ENCODE measurements at regions not wholly inside any gene's neighbourhood (a gene's known extent, or its start where the extent isn't known, plus 50 kb on each side); places are given as distances from the start of the nearest gene placed in this dataset.
A peak's percentile ranks its signal among the peaks of the same experiment; 100 is the strongest.

DNA sequence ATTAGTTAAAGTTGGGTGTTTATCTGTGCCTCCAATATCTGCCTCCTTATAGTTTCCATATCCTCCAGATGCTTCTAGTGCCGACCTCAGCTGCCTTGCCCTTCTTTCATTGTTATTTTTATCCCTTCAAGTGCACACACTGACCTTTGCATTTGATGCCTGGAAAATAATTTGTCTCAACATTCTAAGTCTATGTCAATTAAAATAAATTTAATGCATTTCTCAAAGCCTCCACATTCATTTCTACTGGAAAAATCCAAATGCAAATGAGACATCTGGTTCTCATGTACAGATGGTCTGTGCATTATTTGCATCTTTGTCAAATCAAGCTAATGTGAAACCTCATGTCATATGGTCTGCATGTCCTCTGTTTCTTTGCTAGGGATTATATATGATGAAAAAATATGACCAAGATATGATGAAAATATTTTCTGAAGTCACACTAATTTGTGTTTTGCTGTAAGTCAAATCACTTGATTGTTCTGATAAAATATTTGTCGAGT is 61.4 kb downstream of the TMEM100 start:
- no peak for DNase-seq (ENCODE audit: extremely low spot score in 2 of 2)
- H3K36me3 ChIP-seq, result no peaks in the 10 kb centered on the region
- TF ChIP-seq POLR2AphosphoS5 (IDR thresholded peaks at IDR 0.05; ENCODE audit: insufficient read depth in 1 of 2, low read depth in 1 of 2), result no peak
- TF ChIP-seq POLR2A (IDR thresholded peaks at IDR 0.05), result no peak
- TF ChIP-seq, protein P1, sequence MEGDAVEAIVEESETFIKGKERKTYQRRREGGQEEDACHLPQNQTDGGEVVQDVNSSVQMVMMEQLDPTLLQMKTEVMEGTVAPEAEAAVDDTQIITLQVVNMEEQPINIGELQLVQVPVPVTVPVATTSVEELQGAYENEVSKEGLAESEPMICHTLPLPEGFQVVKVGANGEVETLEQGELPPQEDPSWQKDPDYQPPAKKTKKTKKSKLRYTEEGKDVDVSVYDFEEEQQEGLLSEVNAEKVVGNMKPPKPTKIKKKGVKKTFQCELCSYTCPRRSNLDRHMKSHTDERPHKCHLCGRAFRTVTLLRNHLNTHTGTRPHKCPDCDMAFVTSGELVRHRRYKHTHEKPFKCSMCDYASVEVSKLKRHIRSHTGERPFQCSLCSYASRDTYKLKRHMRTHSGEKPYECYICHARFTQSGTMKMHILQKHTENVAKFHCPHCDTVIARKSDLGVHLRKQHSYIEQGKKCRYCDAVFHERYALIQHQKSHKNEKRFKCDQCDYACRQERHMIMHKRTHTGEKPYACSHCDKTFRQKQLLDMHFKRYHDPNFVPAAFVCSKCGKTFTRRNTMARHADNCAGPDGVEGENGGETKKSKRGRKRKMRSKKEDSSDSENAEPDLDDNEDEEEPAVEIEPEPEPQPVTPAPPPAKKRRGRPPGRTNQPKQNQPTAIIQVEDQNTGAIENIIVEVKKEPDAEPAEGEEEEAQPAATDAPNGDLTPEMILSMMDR (IDR thresholded peaks at IDR 0.05), result no peak
- H3K27me3 ChIP-seq, result no peaks in the 10 kb centered on the region
- H3K4me1 ChIP-seq, result no peaks in the 10 kb centered on the region
- H3K27ac ChIP-seq, result no peak overlapping the region
- intact Hi-C loops (cut with DNase I), result no loop called here
- H3K4me3 ChIP-seq, result no peak overlapping the region
- H3K9me3 ChIP-seq, result no peaks in the 10 kb centered on the region

DNA sequence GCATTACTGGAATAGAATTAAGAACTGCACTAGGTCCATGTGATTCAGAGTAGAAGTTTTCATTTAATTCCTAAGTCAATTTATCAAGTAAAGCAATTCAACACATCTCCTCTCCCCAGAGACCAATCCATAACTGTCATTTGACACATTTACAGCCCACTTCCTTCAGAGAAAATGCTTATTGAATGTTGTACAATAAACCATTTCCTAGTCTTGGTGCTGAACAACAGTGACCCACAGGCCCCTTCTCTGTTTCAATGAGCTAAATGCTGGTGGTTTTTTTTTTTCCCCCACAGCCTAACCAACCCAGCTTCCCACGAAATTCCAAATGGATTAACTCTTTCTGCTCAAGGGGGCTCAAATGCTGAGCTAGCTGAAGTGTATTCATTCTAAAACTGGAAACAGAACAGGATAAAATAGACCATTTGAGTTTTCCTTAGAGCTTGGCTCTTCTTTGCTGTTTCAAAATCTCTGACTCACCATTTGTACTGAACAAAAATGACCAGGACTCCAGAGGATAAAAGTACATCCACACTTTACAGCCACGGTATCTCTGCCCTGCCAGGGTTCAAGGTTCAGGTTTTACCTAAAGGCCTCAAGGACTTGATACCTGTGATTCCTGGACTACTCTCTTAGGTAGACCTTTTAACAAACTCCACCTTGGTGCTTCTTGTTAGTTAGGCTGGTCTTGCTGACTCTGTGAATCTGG is 62.3 kb downstream of the TMEM100 start:
- Histone ChIP-seq H3K4me1 (no peaks in the 10 kb centered on the region), H3K27ac (peak overlapping the region; percentile 15), H3K27me3 (no peaks in the 10 kb centered on the region), H3K4me3 (no peak overlapping the region), H3K36me3 (no peaks in the 10 kb centered on the region), H3K9me3 (no peaks in the 10 kb centered on the region)
- TF ChIP-seq, protein P1 (IDR thresholded peaks at IDR 0.05), result no peak
- TF ChIP-seq POLR2A (IDR thresholded peaks at IDR 0.05) (no peak), POLR2AphosphoS5 (IDR thresholded peaks at IDR 0.05; ENCODE audit: insufficient read depth in 1 of 2, low read depth in 1 of 2) (no peak)
- intact Hi-C loops (cut with DNase I), result no loop called here
- DNase-seq (ENCODE audit: extremely low spot score in 2 of 2), result no peak

DNA sequence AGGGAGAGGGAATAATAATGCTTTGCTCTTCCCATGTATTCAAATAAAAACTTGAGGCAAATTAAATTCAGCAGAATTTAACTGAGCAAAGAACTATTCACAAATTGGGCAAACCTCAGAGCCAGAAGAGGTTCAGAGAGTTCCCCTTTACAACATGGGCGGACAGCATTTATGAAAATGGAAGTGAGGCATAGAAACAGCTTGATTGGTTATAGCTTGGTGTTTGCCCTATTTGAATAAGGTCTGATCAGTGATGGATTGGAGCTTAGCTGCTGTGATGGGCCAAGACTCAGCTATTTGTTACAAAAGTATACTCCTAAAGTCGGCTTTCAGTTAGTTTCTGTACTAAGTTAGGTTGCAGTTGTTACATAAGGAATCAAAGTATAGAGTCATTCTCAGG is 63.0 kb downstream of the TMEM100 start:
- no peak for DNase-seq (ENCODE audit: extremely low spot score in 2 of 2)
- TF ChIP-seq POLR2AphosphoS5 (IDR thresholded peaks at IDR 0.05; ENCODE audit: insufficient read depth in 1 of 2, low read depth in 1 of 2) (no peak), POLR2A (IDR thresholded peaks at IDR 0.05) (no peak)
- TF ChIP-seq, protein P1 (IDR thresholded peaks at IDR 0.05), result no peak
- no peak overlapping the region for H3K4me3 ChIP-seq
- H3K36me3 ChIP-seq, result no peaks in the 10 kb centered on the region
- no peaks in the 10 kb centered on the region for H3K4me1 ChIP-seq
- H3K27ac ChIP-seq, result peak overlapping the region; percentile 20
- H3K9me3 ChIP-seq, result no peaks in the 10 kb centered on the region
- no peaks in the 10 kb centered on the region for H3K27me3 ChIP-seq
- intact Hi-C loops (cut with DNase I), result no loop called here

DNA sequence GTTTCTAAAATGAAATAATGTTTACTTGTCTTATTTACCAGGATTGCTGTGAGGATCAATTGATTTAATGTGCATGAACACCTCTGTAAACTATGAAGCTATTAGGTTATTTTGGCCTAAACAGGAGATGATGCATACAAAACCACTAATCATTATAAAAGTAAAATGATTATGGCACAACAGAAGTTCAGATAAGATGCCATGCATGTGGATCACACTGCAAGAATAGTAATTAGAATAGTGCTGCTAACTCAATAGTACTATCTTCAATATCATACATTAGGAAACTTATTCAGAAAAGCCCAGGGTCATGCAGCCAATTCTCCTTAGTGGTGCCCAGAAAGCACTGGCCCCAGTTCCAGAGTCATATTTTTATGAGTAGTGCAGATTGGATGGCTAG is 66.9 kb downstream of the TMEM100 start:
- no peaks in the 10 kb centered on the region for H3K4me1 ChIP-seq
- intact Hi-C loops (cut with DNase I), result no loop called here
- no peak overlapping the region for H3K4me3 ChIP-seq
- H3K36me3 ChIP-seq, result no peaks in the 10 kb centered on the region
- H3K27me3 ChIP-seq, result no peaks in the 10 kb centered on the region
- no peak for TF ChIP-seq POLR2AphosphoS5 (IDR thresholded peaks at IDR 0.05; ENCODE audit: insufficient read depth in 1 of 2, low read depth in 1 of 2)
- no peak for TF ChIP-seq POLR2A (IDR thresholded peaks at IDR 0.05)
- TF ChIP-seq, protein P1 (IDR thresholded peaks at IDR 0.05), result no peak
- no peak for DNase-seq (ENCODE audit: extremely low spot score in 2 of 2)
- no peak overlapping the region for H3K27ac ChIP-seq
- H3K9me3 ChIP-seq, result no peaks in the 10 kb centered on the region

- H3K27me3 ChIP-seq, result no peaks in the 10 kb centered on the region
- H3K4me3 ChIP-seq, result no peak overlapping the region
- H3K27ac ChIP-seq, result no peak overlapping the region
- DNase-seq (ENCODE audit: extremely low spot score in 2 of 2), result no peak
- H3K9me3 ChIP-seq, result no peaks in the 10 kb centered on the region
- TF ChIP-seq, protein P1 (IDR thresholded peaks at IDR 0.05), result no peak
- TF ChIP-seq POLR2AphosphoS5 (IDR thresholded peaks at IDR 0.05; ENCODE audit: insufficient read depth in 1 of 2, low read depth in 1 of 2) (no peak), POLR2A (IDR thresholded peaks at IDR 0.05) (no peak)
- no peaks in the 10 kb centered on the region for H3K4me1 ChIP-seq
- intact Hi-C loops (cut with DNase I), result no loop called here
- no peaks in the 10 kb centered on the region for H3K36me3 ChIP-seq
Measured at GRCh38 chr17:55654821-55655220, 67.8 kb downstream of the TMEM100 start.

Data from vagina (tissue), 2 donors.